IgD-negative memory B cell (primary cell): ENCODE measurements at regions not wholly inside any gene's neighbourhood (a gene's known extent, or its start where the extent isn't known, plus 50 kb on each side); places are given as distances from the start of the nearest gene placed in this dataset.
"Not testable (repeated sequence)": the region's sequence is repeated elsewhere in the genome, so short reads cannot be mapped to it uniquely, and the experiment has no call there.

ENCODE experiments used
- H3K27ac Mint-ChIP-seq, 3 donors: one replicate each; pipeline ENCODE4 v1.8.0; 2020 to 2022; ENCODE audit warnings: mild to moderate bottlenecking in 3 of 3, mixed read lengths in 3 of 3, moderate library complexity in 1 of 3
- H3K27me3 Mint-ChIP-seq: one replicate; pipeline ENCODE4 v1.8.0; 2021; ENCODE audit warnings: mixed read lengths
- H3K36me3 Mint-ChIP-seq: one replicate; pipeline ENCODE4 v1.8.0; 2020; ENCODE audit warnings: mild to moderate bottlenecking, mixed read lengths
- H3K4me1 Mint-ChIP-seq, 3 donors: one replicate each; pipeline ENCODE4 v1.8.0; 2020 to 2022; ENCODE audit warnings: mixed read lengths in 3 of 3, mild to moderate bottlenecking in 1 of 3
- H3K4me3 Mint-ChIP-seq, 4 donors: one replicate each; pipeline ENCODE4 v1.8.0; 2020 to 2022; ENCODE audit warnings: mild to moderate bottlenecking in 4 of 4, mixed read lengths in 4 of 4, moderate library complexity in 3 of 4
- H3K9me3 Mint-ChIP-seq, 3 donors: one replicate each; pipeline ENCODE4 v1.8.0; 2020 to 2021; ENCODE audit warnings: mixed read lengths in 3 of 3, mild to moderate bottlenecking in 1 of 3

DNA sequence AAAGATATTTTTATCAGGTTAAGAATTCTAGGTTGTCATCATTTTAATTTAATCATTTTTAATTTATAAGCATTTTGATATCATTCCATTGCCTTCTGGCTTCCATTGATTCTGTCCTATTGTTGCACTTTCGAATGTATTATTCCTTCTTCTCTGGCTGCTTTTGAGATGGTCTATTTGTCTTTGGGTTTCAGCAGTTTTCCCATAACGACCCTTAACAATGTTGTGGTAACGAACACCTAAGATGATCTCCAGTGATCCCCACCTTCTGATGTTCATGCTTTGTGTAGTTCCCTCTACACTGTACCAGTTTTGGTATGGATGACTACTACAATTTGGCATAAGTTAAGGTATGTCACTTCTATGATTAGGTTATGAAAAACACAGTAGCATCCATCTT, 59.9 kb downstream of the MINAR1 start:
- Mint-ChIP-seq H3K27ac (no peak overlapping the region), H3K4me3 (no peak overlapping the region), H3K36me3 (no peaks in the 10 kb centered on the region), H3K27me3 (peaks cover 12% of the 10 kb centered on the region), H3K4me1 (no peaks in the 10 kb centered on the region), H3K9me3 (no peaks in the 10 kb centered on the region)

DNA sequence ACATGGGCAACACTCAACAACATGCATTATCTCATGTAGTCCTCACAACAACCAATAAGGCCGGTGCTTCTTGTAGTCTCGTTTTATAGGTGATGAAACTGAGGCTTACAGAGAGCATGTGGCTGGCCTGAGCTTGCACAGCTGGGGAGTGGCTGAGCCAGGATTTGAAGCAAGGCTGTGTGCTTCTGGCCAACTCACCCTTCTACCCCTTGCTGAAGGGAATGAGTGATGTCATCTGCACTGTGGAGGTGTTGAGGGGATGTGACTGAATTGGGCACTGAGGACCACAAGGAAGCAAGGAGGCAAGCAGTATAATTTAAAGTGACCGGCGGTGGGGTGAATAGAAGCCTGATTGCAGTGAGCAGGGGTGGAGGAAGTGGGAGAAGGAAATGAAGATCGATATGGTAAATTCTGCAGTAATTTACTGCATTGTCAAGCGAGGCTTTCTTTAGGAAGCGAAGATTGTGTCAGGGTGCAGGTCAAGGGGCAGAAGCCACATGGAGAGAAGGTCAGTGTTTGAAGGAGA, 62.3 kb downstream of the MINAR1 start:
- H3K27ac Mint-ChIP-seq, result no peak overlapping the region
- H3K4me3 Mint-ChIP-seq, result no peak overlapping the region
- H3K36me3 Mint-ChIP-seq, result no peaks in the 10 kb centered on the region
- H3K27me3 Mint-ChIP-seq, result peaks cover 16% of the 10 kb centered on the region
- H3K9me3 Mint-ChIP-seq, result no peaks in the 10 kb centered on the region
- H3K4me1 Mint-ChIP-seq, result no peaks in the 10 kb centered on the region

DNA sequence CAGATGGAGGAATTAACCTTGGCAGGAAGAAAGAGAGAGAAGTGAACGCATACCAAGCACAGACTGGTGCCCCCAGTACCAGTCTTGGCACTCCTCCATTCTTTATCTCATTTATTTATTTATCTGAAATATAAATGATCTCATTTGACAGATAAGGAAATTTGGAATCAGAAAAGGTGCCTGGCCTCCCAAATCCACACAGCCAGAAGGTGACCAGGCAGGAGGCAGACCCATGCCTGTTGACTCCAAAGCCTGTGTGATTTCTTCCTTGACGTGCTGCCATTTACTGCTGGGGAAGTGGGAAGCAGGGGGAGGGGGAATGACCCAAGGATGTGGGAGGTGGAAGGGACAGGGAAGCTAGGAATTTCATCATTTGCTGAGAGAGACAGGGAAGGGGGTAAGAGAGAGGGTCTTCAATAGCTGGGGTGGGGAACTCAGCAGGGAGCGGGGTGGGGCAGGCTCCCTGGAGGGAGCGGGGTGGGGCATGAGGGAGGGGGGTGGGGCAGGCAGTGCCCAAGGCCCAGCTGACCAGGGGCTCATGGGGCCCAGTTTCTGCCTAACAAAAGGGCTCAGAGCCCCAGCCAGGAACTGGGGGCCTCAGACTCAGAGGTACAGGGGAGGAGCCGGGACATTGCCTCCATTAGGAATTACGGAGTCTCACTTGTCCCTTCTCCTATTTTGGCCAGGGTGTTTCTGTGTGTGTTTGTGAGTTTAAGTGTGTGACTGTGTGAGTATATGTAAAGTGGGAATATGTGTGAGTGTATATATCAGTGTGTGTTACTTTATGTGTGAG, 63.0 kb downstream of the MINAR1 start:
- no peaks in the 10 kb centered on the region for H3K9me3 Mint-ChIP-seq
- H3K4me3 Mint-ChIP-seq, result no peak overlapping the region
- H3K36me3 Mint-ChIP-seq, result no peaks in the 10 kb centered on the region
- H3K27me3 Mint-ChIP-seq, result peaks cover 16% of the 10 kb centered on the region
- H3K27ac Mint-ChIP-seq, result no peak overlapping the region
- no peaks in the 10 kb centered on the region for H3K4me1 Mint-ChIP-seq

DNA sequence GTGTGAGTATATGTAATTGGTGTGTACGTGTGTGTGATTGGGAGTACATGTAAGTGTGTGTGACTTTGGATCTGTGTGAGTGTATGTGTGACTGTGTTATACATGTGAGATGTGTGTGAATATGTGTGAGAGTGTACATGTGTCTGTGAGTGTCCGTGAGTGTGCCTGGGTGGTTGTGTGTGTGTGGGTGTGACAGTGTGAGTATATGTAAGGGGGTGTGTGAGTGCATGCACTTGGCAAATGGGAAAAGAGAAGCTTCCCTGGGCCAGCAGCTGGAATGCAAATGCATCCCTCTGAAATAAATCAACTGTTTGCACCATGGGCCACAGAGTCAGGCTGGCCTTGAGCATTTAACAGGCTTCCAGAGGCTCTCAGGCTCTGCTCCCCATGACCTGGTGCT, 63.6 kb downstream of the MINAR1 start:
- peaks cover 16% of the 10 kb centered on the region for H3K27me3 Mint-ChIP-seq
- H3K4me3 Mint-ChIP-seq, result no peak overlapping the region
- H3K27ac Mint-ChIP-seq, result no peak overlapping the region
- H3K36me3 Mint-ChIP-seq, result no peaks in the 10 kb centered on the region
- H3K9me3 Mint-ChIP-seq, result no peaks in the 10 kb centered on the region
- no peaks in the 10 kb centered on the region for H3K4me1 Mint-ChIP-seq

DNA sequence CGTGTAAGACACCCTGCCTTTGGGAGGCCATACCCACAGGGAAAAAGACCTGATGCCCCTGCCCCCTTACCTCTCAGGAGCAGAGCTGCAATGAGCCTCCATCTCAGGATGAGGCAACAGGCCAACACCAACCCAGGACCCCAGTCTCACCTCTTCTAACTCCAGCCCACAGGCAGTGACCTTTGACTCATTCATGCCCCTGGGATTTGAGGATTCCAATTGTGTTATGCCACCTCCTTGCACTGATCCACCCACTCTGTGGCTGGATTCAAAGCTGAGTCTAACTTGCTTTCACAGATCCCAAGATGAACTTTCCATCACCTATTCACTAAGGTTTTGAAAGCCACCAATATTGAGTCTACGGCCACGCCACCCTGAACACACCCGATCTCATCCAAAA, 64.7 kb downstream of the MINAR1 start:
- Mint-ChIP-seq H3K4me3 (no peak overlapping the region), H3K36me3 (no peaks in the 10 kb centered on the region), H3K27ac (no peak overlapping the region), H3K4me1 (no peaks in the 10 kb centered on the region), H3K27me3 (peaks cover 17% of the 10 kb centered on the region), H3K9me3 (no peaks in the 10 kb centered on the region)

DNA sequence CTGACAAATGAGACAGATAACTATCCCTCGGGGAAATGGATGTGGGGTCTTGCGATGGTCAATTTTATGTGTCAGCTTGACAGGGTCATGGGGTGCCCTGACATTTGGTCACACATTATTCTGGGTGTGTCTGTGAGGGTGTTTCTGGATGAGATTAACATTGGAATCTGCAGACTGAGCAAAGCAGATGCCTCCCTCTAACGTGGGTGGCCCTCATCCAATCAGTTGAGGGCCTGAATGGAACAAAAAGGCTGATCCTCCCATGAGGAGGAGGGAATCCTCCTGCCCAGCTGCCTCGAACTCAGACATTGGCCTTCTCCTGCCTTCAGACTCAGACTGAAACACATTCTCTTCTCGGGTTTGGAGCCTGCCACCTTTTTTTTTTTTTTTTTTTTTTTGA, 69.0 kb downstream of the MINAR1 start:
- H3K9me3 Mint-ChIP-seq, result no peaks in the 10 kb centered on the region

DNA sequence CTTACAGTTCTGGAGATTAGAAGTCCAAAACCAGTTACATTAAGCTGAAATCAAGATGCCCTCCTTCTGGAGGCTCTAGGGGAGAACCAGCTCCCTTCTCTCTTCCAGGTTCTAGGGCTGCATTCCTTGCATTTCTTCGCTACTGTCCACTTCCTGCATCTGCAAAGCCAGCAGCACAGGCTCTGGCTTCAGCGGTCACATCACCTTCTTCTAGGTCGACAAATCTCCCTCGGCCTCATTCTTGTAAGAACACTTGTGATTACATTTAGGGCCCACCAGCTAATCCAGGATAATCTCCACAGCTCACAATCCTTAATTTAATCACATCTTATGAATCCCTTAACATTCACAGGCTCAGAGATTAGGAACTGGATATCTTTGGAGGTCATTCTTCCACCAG, 73.8 kb downstream of the MINAR1 start:
- no peaks in the 10 kb centered on the region for H3K4me1 Mint-ChIP-seq
- H3K4me3 Mint-ChIP-seq, result no peak overlapping the region
- no peak overlapping the region for H3K27ac Mint-ChIP-seq
- H3K27me3 Mint-ChIP-seq, result peaks cover 2% of the 10 kb centered on the region
- no peaks in the 10 kb centered on the region for H3K36me3 Mint-ChIP-seq
- no peaks in the 10 kb centered on the region for H3K9me3 Mint-ChIP-seq

More for the DNA sequence above, 69.0 kb downstream of the MINAR1 start:
- Mint-ChIP-seq H3K36me3 (no peaks in the 10 kb centered on the region), H3K4me3 (no peak overlapping the region), H3K27ac (no peak overlapping the region), H3K27me3 (peaks cover 9% of the 10 kb centered on the region), H3K4me1 (no peaks in the 10 kb centered on the region)

DNA sequence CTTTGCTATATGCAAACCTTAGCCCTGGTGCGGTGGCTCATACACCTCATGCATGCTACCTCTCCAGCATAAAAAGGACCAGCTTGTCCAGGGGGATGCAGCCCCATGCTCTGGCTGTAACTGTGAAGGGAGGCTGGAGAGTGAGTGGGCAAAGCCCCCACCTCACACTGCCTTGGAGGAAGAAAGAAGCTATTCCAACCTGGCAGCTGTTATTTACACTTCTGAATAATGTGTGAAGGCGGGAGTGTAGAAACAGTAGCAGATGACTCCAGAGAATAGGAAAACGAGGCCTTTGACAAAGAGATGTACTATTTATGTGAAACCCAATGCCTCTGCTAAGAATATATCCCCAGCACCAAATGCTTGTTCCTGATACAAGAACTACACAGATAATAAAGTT, 80.7 kb downstream of the MINAR1 start:
- H3K27ac Mint-ChIP-seq, H3K36me3 Mint-ChIP-seq, H3K27me3 Mint-ChIP-seq, H3K4me3 Mint-ChIP-seq, H3K9me3 Mint-ChIP-seq, H3K4me1 Mint-ChIP-seq: not testable (repeated sequence)

DNA sequence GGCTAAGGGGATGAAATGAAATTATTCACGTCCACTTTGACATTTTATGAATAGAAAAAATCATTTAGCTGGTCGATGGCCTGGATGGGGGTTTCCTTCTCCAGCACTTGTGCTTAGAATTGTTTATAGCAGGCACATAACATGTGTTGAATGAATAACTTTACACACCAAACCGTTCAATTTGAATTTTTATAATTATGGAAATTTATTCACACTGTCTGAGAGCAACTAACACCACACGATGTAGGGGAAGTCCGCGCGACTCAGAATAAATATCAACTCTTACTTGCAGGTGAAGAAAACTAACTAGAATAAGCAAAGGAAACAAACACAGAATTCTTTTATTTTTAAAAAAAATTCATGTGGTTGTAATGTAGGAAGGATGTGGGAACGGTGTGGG, 81.3 kb downstream of the MINAR1 start:
- Mint-ChIP-seq H3K9me3 (no peaks in the 10 kb centered on the region), H3K27ac (no peak overlapping the region), H3K4me3 (no peak overlapping the region), H3K36me3 (no peaks in the 10 kb centered on the region), H3K4me1 (no peaks in the 10 kb centered on the region), H3K27me3 (peaks cover 9% of the 10 kb centered on the region)

DNA sequence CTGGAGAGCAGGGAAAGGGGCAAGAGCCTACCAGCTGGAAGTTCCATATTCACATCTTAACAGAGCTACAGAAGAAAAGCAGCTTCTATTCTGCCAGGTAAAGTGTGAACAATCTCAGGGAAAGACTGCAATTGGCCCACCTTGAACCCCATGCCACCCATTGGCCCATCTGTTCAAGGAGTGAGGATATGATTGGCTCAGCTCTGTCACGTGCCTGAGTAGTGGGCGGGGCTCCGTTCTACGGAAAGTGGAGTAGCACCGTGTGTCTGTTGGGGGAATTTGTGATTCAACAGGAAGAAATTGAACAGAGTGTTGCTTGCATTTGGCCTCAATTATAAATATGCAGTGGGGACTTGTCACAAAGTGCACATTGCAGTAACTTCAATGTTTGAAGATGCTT, 81.8 kb downstream of the MINAR1 start:
- Mint-ChIP-seq H3K27ac (no peak overlapping the region), H3K4me1 (no peaks in the 10 kb centered on the region), H3K9me3 (no peaks in the 10 kb centered on the region), H3K4me3 (no peak overlapping the region), H3K27me3 (peaks cover 9% of the 10 kb centered on the region), H3K36me3 (no peaks in the 10 kb centered on the region)

DNA sequence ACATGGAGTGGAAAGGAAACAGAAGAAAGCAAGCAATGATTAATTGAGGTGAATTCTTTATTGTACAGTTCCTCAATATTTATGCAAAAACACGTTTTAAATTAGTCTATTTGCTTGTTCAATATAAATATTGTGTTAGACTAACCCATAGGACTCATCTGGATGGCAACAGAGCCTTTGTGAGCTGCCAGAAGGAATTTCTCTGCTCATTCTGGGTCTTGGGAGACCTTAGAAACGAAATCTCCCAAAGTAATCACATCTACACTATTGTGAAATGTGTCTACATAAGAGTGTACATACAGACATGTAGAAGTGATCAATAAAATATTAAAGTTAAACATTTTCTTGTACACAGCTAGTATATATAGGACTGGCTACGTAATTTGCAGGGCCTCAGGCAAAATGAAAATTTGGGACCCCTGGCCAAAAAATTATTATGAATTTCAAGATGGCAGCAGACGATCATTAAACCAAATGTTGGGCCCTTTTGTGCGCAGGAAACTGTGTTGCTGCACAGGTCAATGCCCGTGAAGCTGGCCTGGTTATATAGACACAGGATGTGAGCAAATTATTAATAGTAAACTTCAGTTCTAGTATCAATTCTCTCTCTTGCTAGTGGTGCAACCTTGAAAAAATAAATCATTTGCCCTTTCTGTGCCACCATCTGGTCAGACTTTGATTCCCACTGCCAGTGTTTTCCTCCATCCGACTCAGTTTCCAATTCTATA, 83.3 kb downstream of the MINAR1 start:
- Mint-ChIP-seq H3K27me3 (peaks cover 12% of the 10 kb centered on the region), H3K27ac (no peak overlapping the region), H3K4me3 (no peak overlapping the region), H3K4me1 (no peaks in the 10 kb centered on the region), H3K9me3 (no peaks in the 10 kb centered on the region), H3K36me3 (no peaks in the 10 kb centered on the region)

DNA sequence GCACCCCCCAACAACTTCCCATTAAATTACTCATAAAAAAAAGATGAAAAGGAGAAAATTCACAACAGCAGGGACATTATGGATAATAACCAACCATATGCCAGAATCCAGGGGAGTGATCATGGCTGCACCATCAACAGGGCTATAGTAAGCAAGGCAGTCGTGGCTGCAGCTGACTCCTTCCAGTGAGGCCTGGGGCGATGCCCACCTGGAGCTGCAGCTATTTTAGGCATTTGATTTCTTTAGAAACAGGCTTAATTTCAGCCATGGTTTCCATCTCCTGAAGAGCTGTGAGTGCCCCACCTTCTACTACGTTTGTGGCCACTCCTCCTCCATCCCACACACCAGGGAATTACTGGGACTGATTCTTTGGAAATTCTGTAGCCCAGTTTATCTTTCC, 84.0 kb downstream of the MINAR1 start:
- Mint-ChIP-seq H3K27me3 (peaks cover 12% of the 10 kb centered on the region), H3K27ac (no peak overlapping the region), H3K9me3 (no peaks in the 10 kb centered on the region), H3K36me3 (peaks cover 2% of the 10 kb centered on the region), H3K4me3 (no peak overlapping the region), H3K4me1 (no peaks in the 10 kb centered on the region)

DNA sequence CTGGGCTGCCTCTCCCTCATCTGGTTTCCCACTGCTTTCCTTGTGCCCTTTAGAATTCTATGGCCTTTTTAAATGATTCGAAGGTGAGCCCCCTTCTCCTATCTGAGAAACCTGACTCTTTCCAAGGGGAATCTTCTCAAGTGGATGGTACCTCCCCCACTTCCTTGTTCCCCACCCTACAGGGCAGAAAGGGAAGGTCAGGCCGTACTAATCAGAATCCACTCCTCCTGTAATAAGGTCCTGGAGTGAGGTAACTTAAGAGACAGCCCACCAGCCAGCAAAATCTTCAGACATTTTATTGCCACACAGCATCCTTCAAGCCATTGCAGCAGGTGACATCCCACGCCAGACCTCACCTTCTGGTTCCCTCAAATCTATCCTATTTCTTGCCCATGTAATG, 84.5 kb downstream of the MINAR1 start:
- Mint-ChIP-seq H3K9me3 (no peaks in the 10 kb centered on the region), H3K36me3 (peaks cover 2% of the 10 kb centered on the region), H3K4me3 (no peak overlapping the region), H3K27ac (no peak overlapping the region), H3K27me3 (peaks cover 10% of the 10 kb centered on the region), H3K4me1 (no peaks in the 10 kb centered on the region)

DNA sequence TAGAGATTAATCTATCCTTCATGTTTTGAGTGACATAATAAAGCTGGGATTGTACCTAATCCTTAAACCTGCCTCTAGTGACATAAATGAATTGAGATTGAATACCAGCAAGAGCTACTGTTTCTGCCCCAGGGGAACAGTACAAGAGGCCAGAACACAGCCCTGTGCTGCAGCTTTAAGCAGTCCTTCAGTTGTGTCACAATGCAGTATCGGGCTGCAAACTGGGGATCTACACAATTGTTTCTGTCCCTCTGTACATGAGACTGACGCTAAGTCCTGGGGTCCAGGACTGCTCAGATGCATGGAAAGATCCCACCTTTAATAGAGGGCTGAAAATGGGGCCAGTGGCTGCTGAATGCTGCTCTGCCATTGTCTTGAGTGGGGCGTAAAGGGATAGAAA, 87.5 kb downstream of the MINAR1 start:
- Mint-ChIP-seq H3K4me3 (no peak overlapping the region), H3K4me1 (no peaks in the 10 kb centered on the region), H3K27ac (no peak overlapping the region), H3K27me3 (peaks cover 8% of the 10 kb centered on the region), H3K9me3 (no peaks in the 10 kb centered on the region), H3K36me3 (peaks cover 2% of the 10 kb centered on the region)

DNA sequence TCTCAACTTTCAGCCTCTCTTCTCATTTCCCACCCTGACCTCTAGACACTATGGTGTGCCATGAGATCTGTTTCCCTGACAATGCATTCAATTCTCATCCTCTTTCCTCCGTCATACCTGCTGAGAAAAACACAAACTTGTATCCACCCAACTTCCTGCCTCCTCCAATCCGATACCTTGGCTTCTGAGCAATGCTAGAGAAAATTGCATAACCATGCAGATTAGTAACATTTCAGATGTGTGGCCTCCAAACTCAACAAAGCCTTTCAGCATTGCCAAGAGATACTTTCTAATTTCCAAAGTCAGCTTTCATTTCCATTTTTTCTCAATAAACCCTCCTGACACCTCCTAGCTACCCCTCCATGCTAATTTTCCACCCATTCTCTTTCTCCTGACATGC, 88.5 kb downstream of the MINAR1 start:
- no peaks in the 10 kb centered on the region for H3K4me1 Mint-ChIP-seq
- no peaks in the 10 kb centered on the region for H3K9me3 Mint-ChIP-seq
- H3K27ac Mint-ChIP-seq, result peak overlapping the region in 1 of 3 donors; percentile 59
- H3K4me3 Mint-ChIP-seq, result no peak overlapping the region
- H3K27me3 Mint-ChIP-seq, result peaks cover 8% of the 10 kb centered on the region
- peaks cover 2% of the 10 kb centered on the region for H3K36me3 Mint-ChIP-seq

DNA sequence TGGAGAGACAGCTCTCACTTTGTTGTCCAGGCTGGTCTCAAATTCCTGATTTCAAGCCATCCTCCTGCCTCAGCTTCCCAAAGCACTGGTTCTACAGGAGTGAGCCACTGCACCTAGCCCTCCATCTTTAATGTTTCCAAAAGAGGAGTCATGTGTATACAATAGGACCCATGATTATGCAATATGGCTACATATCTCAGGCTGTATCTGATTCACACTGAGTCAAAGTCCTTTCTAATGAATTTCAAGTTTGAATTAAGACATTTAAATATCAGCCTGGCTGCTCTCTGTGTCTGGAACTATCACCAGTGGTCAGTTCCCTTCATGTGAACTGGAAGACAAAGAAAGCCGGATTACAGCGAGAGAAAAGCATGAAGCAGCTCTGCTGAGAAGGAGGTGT, 90.5 kb downstream of the MINAR1 start:
- no peak overlapping the region for H3K4me3 Mint-ChIP-seq
- no peaks in the 10 kb centered on the region for H3K9me3 Mint-ChIP-seq
- H3K4me1 Mint-ChIP-seq, result no peaks in the 10 kb centered on the region
- H3K27ac Mint-ChIP-seq, result no peak overlapping the region
- H3K36me3 Mint-ChIP-seq, result peaks cover 2% of the 10 kb centered on the region
- peaks cover 5% of the 10 kb centered on the region for H3K27me3 Mint-ChIP-seq
